OCI-LY7 (cell line): ENCODE measurements at regions not wholly inside any gene's neighbourhood (a gene's known extent, or its start where the extent isn't known, plus 50 kb on each side); places are given as distances from the start of the nearest gene placed in this dataset.

Experiments
- BruUV-seq: library from RNA; stranded (reverse); fragments of 400-500 nt; replicated peaks from 2 replicates; lab custom pipeline; 2021; lab: Mats Ljungman, UMichigan
- CTCF ChIA-PET: fragments of 300-600 bp; sonication (Branson Sonifier 250); formaldehyde crosslinking; loops from one replicate; lab custom pipeline; 2022; ENCODE audit warnings: antibody characterized with exemption; ENCODE audit not compliant: unreplicated experiment; lab: Charles Lee
- POLR2A ChIA-PET: fragments of 300-600 bp; sonication (Branson Sonifier 250); formaldehyde crosslinking; loops from one replicate; lab custom pipeline; 2022; ENCODE audit warnings: antibody characterized with exemption; lab: Charles Lee
- DNase-seq: peaks from one replicate; pipeline ENCODE4 v3.0.0-alpha.2; 2015; ENCODE audit warnings: low spot score
- H2AFZ ChIP-seq: fragments of 200-600 bp; sonication (generic), shearing (Covaris generic); 2 replicates; pipeline ENCODE4 v1.6.1; 2014; ENCODE audit warnings: mild to moderate bottlenecking, antibody characterized with exemption, low read length, moderate library complexity
- H3K27ac ChIP-seq: fragments of 200-600 bp; sonication (generic); 2 replicates; pipeline ENCODE4 v1.5.1; 2014; ENCODE audit warnings: mixed run types, low read depth, mild to moderate bottlenecking, moderate library complexity, low read length, inconsistent platforms; ENCODE audit not compliant: poor library complexity, severe bottlenecking
- H3K36me3 ChIP-seq: fragments of 200-600 bp; sonication (generic); 2 replicates; pipeline ENCODE4 v1.6.1; 2014; ENCODE audit warnings: mild to moderate bottlenecking, antibody characterized with exemption, low read length, moderate library complexity, mixed read lengths; ENCODE audit not compliant: insufficient read depth
- H3K4me1 ChIP-seq: fragments of 200-600 bp; sonication (generic); 2 replicates; pipeline ENCODE4 v1.5.1; 2014; ENCODE audit warnings: mild to moderate bottlenecking, low read length; ENCODE audit not compliant: insufficient read depth, poor library complexity, severe bottlenecking
- H3K4me2 ChIP-seq: fragments of 200-600 bp; sonication (generic); 2 replicates; pipeline ENCODE4 v1.6.1; 2014; ENCODE audit warnings: mild to moderate bottlenecking, low read length
- H3K4me3 ChIP-seq: fragments of 200-600 bp; sonication (generic); 2 replicates; pipeline ENCODE4 v1.5.1; 2014; ENCODE audit warnings: mild to moderate bottlenecking, low read depth, low read length; ENCODE audit not compliant: poor library complexity, severe bottlenecking
- H3K79me2 ChIP-seq: fragments of 200-600 bp; sonication (generic); 2 replicates; pipeline ENCODE4 v1.6.1; 2016; ENCODE audit warnings: low read depth, mild to moderate bottlenecking, low read length, moderate library complexity, mixed read lengths; ENCODE audit not compliant: insufficient read depth
- H3K9me2 ChIP-seq: fragments of 200-600 bp; sonication (generic); 2 replicates; pipeline ENCODE4 v1.6.1; 2016; ENCODE audit warnings: mild to moderate bottlenecking, low read length, mixed read lengths; ENCODE audit not compliant: insufficient read depth
- H3K9me3 ChIP-seq: fragments of 200-600 bp; sonication (generic); 2 replicates; pipeline ENCODE4 v1.6.1; 2014; ENCODE audit warnings: mild to moderate bottlenecking, mixed run types, low read length, mixed read lengths
- H4K20me1 ChIP-seq: fragments of 200-600 bp; sonication (generic); 2 replicates; pipeline ENCODE4 v1.6.1; 2014; ENCODE audit warnings: mild to moderate bottlenecking, antibody characterized with exemption, low read length, moderate library complexity, mixed read lengths; ENCODE audit not compliant: insufficient read depth
- CTCF ChIP-seq: fragments of 200-600 bp; sonication (generic); conservative IDR thresholded peaks from 2 replicates; pipeline ENCODE4 v1.5.1; 2014; ENCODE audit warnings: mild to moderate bottlenecking, antibody characterized with exemption, low read length, moderate library complexity, mixed read lengths
- EZH2phosphoT487 ChIP-seq: fragments of 200-600 bp; sonication (generic); IDR thresholded peaks from 2 replicates; pipeline ENCODE4 v1.6.1; 2018; ENCODE audit warnings: low read depth, borderline replicate concordance, mild to moderate bottlenecking, mixed run types, antibody characterized with exemption, low read length, moderate library complexity, mixed read lengths
- intact Hi-C: fragments of 100-400 bp; cut with micrococcal nuclease; formaldehyde crosslinking; loops from one replicate; pipeline ENCODE4 v1.10.0; 2022; ENCODE audit not compliant: unreplicated experiment

- Histone ChIP-seq H4K20me1 (no peaks in the 10 kb centered on the region), H3K79me2 (no peaks in the 10 kb centered on the region), H3K36me3 (no peaks in the 10 kb centered on the region), H2AFZ (no peak overlapping the region), H3K9me3 (no peaks in the 10 kb centered on the region), H3K4me3 (no peak overlapping the region), H3K9me2 (no peaks in the 10 kb centered on the region), H3K4me2 (no peak overlapping the region), H3K4me1 (no peaks in the 10 kb centered on the region), H3K27ac (no peak overlapping the region)
- TF ChIP-seq EZH2phosphoT487: no peak
- no peak for TF ChIP-seq CTCF
- no peak for DNase-seq
- intact Hi-C loops: no loop called here
- CTCF ChIA-PET: no interaction called here
- BruUV-seq: no TSS peak
- POLR2A ChIA-PET: no interaction called here
Measured at GRCh38 chr1:183736343-183736742, 68.6 kb upstream of the RGL1 start.

GRCh38 chr1:183735069-183735860 is 69.7 kb upstream of the RGL1 start:
- no peak overlapping the region for H2AFZ ChIP-seq
- no peak overlapping the region for H3K4me3 ChIP-seq
- no peaks in the 10 kb centered on the region for H3K36me3 ChIP-seq
- ChIA-PET CTCF (no interaction called here), POLR2A (no interaction called here)
- no peaks in the 10 kb centered on the region for H3K79me2 ChIP-seq
- H3K27ac ChIP-seq: no peak overlapping the region
- no TSS peak for BruUV-seq
- no peak for TF ChIP-seq CTCF
- no peak for TF ChIP-seq EZH2phosphoT487
- H3K9me2 ChIP-seq: no peaks in the 10 kb centered on the region
- H3K9me3 ChIP-seq: no peaks in the 10 kb centered on the region
- H3K4me1 ChIP-seq: no peaks in the 10 kb centered on the region
- no peak for DNase-seq
- no peaks in the 10 kb centered on the region for H4K20me1 ChIP-seq
- no peak overlapping the region for H3K4me2 ChIP-seq
- intact Hi-C loops: no loop called here

GRCh38 chr1:183734543-183735036 is 70.3 kb upstream of the RGL1 start:
- no peaks in the 10 kb centered on the region for H3K9me2 ChIP-seq
- H4K20me1 ChIP-seq: no peaks in the 10 kb centered on the region
- POLR2A ChIA-PET: no interaction called here
- no peaks in the 10 kb centered on the region for H3K36me3 ChIP-seq
- no peaks in the 10 kb centered on the region for H3K79me2 ChIP-seq
- H3K9me3 ChIP-seq: no peaks in the 10 kb centered on the region
- BruUV-seq: no TSS peak
- H3K4me2 ChIP-seq: no peak overlapping the region
- no peak overlapping the region for H3K4me3 ChIP-seq
- H3K4me1 ChIP-seq: no peaks in the 10 kb centered on the region
- TF ChIP-seq EZH2phosphoT487 (no peak), CTCF (no peak)
- no peak overlapping the region for H2AFZ ChIP-seq
- CTCF ChIA-PET: no interaction called here
- intact Hi-C loops: no loop called here
- no peak for DNase-seq
- no peak overlapping the region for H3K27ac ChIP-seq
